NCI-H526 treated with DMSO at 0.1 percent for 48 hours (cell line): ENCODE measurements at regions not wholly inside any gene's neighbourhood (a gene's known extent, or its start where the extent isn't known, plus 50 kb on each side); places are given as distances from the start of the nearest gene placed in this dataset.
"Not testable (repeated sequence)": the region's sequence is repeated elsewhere in the genome, so short reads cannot be mapped to it uniquely, and the experiment has no call there.

Source experiments
- DNase-seq: peaks from one replicate; lab custom pipeline; 2025; lab: John Stamatoyannopoulos, UW

GRCh38 chr3:127417709-127418559 is 130.1 kb upstream of the PRR20G start:
- no peak for DNase-seq

- DNase-seq, result no peak
These were observed 126.0 kb upstream of the PRR20G start for GRCh38 chr3:127413871-127414270.

- DNase-seq, result no peak
These were observed 125.5 kb upstream of the PRR20G start for GRCh38 chr3:127413318-127413673.

DNA sequence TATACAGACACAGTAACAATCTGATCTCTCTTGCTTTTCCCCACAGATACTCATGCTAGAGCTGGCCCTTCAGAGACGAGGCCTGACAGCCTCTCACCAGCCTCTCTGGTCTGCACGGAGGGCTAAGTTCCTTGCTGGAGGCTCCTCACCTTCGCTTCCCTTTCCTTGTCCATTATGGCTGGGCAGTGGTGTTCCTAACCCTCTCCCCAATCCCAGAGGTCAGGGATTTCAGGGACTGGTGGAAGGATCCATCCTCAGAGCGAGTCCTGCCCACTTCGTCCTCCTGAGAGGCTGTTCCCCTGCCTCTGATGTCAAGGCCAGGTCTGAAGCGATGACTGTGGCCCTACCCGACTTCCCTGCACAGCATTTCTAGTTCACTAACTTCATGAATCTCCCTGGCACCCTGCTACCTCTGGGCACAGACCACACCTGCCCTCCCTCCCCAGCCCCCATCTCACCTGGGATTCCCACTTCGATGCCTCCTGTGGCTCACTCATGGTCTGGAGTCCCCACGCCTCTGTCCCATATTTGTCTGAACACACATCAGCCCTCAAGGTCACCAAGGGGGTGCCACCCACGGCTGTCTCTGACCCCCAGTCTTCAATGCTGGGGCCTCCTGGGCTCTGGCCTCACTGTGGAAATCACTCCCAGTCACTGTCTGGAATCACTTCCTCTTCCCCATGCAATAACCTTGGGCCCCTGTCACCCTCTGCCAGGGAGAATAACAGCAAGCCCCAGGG is 124.9 kb upstream of the PRR20G start:
- DNase-seq, result no peak

GRCh38 chr3:127411875-127412274 is 124.0 kb upstream of the PRR20G start:
- DNase-seq, result not testable (repeated sequence)

- DNase-seq, result no peak
These were observed 123.4 kb upstream of the PRR20G start for GRCh38 chr3:127411083-127411727.

GRCh38 chr3:127410678-127411077 is 122.8 kb upstream of the PRR20G start:
- DNase-seq, result no peak

DNA sequence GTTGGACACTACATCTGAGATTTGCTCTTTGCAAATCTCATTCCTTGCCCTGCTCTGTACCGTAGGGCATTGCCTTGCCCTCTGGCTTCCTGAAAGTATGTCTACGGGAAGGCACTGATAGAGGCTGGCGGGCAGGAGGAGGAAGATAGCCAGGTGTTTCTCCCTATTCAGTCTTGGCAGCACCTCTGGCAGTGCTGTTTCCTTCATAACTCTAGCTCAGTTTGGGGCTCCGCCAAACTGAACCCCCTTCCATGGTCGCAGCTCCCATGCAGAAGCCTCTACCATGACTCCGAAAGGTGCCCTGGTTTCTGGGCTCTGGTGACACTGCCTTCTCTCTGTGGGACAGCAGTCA is 122.3 kb upstream of the PRR20G start:
- DNase-seq, result no peak

GRCh38 chr3:127409421-127410136 is 121.7 kb upstream of the PRR20G start:
- DNase-seq, result no peak

GRCh38 chr3:127408684-127409420 is 121.0 kb upstream of the PRR20G start:
- DNase-seq, result no peak

- DNase-seq, result no peak
These were observed 120.3 kb upstream of the PRR20G start for GRCh38 chr3:127408022-127408683.

- DNase-seq, result no peak
These were observed 119.4 kb upstream of the PRR20G start for GRCh38 chr3:127407026-127407939.

- DNase-seq, result no peak
These were observed 118.6 kb upstream of the PRR20G start for GRCh38 chr3:127406309-127407025.

- DNase-seq, result no peak
These were observed 117.9 kb upstream of the PRR20G start for GRCh38 chr3:127405791-127406190.

GRCh38 chr3:127405010-127405598 is 117.3 kb upstream of the PRR20G start:
- no peak for DNase-seq

DNA sequence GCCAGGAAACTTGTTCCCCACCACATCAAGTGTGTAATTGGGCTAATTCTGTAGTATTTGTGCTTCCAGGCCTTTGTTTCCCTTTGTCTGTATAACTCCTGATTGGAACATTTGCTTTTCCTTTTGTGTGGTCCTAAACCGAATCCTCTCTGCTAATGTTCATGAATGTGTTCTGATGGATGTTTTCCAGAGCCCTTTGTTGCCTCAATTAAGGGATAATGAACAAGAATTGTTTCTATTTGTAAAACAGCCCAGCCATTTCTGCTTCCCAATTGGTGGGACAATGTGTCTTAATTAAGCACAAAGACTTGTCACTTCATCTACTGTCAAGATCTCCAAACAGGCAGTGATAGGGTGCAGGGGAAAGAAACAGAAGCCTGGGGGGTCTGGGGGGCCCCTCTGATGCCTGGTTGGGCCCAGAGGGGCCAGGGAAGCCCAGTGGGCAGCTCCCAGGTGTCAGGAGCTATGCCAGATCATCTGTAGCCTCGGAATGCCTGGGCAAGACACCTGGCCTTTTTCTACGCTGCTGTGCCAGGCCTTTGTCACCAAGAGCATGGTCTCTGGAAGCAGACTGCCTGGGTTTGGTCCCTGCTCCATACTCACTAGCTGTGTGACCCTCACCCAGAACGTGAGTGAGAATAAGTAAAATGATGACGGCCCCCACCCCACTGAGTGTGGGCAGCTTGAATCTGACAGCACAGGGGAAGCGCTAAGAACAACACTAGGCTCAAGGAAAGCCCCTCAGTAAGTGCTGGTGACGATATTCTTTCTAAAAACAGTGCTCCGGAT is 116.6 kb upstream of the PRR20G start:
- no peak for DNase-seq

DNA sequence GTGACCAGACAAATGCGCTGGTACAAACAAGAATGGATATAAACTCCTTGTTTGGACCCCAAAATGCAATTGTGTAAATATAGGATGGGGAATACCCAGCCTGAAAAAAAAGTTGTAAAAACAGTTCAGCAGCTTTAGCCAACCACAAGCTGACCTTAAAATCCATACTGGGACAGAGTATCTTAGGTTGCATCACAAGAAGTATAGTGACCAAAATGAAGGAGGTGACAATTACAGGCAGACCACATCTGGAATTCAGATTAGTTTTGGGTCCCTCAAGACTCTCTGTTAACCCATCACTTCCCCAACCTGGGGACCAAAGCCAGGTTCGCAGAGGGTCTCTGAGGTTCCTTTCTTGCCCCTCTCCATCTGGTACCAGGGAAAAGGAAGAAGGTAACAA is 115.9 kb upstream of the PRR20G start:
- DNase-seq, result no peak

- DNase-seq, result no peak
These were observed 111.3 kb upstream of the PRR20G start for GRCh38 chr3:127399154-127399553.
